H54 (cell line): ENCODE measurements at regions not wholly inside any gene's neighbourhood (a gene's known extent, or its start where the extent isn't known, plus 50 kb on each side); places are given as distances from the start of the nearest gene placed in this dataset.

Source experiments
- DNase-seq: peaks from one replicate; pipeline ENCODE4 v3.0.0; 2011; ENCODE audit warnings: low spot score, mixed read lengths; ENCODE audit not compliant: insufficient read length
- FAIRE-seq: peaks from 3 replicates; lab custom pipeline; 2011; peaks lifted over from hg19 to GRCh38; lab: Jason Lieb, UNC
- POLR2A ChIP-seq: IDR thresholded peaks from 2 replicates; pipeline ENCODE4 v1.6.1; 2011; ENCODE audit warnings: low read depth, mild to moderate bottlenecking, low read length

GRCh38 chr11:92473736-92474135 lies 249.1 kb downstream of the FAT3 start:
- TF ChIP-seq POLR2A = no peak
- FAIRE-seq = no peak
- no peak for DNase-seq

- no peak for DNase-seq
- TF ChIP-seq POLR2A = no peak
- no peak for FAIRE-seq
These were observed 250.7 kb downstream of the FAT3 start for GRCh38 chr11:92475316-92475715.

- FAIRE-seq (no peak), DNase-seq (no peak)
- no peak for TF ChIP-seq POLR2A
These were observed 251.2 kb downstream of the FAT3 start for GRCh38 chr11:92475819-92476218.

DNA sequence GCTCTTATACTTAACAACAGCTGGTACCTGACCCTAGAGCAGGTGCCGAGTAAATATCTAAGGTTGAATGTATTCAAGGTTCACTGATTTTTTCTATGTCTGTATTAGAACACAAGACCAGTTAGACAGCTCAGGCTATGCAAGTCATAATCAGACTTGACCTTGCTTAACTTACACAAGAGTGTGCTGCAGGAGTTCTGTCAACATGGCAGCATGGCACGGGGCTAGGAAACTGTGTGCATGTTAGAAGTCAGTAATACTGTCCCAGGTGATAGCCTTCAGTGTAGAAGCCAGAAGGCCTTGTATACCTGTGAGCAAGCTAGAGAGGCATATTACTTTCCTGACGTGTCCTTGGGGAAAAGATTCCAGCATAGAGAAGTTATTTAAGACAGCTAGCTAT lies 253.1 kb downstream of the FAT3 start:
- FAIRE-seq (no peak), DNase-seq (no peak)
- no peak for TF ChIP-seq POLR2A

- DNase-seq (no peak), FAIRE-seq (no peak)
- no peak for TF ChIP-seq POLR2A
These were observed 255.9 kb downstream of the FAT3 start for GRCh38 chr11:92480499-92480898.

DNA sequence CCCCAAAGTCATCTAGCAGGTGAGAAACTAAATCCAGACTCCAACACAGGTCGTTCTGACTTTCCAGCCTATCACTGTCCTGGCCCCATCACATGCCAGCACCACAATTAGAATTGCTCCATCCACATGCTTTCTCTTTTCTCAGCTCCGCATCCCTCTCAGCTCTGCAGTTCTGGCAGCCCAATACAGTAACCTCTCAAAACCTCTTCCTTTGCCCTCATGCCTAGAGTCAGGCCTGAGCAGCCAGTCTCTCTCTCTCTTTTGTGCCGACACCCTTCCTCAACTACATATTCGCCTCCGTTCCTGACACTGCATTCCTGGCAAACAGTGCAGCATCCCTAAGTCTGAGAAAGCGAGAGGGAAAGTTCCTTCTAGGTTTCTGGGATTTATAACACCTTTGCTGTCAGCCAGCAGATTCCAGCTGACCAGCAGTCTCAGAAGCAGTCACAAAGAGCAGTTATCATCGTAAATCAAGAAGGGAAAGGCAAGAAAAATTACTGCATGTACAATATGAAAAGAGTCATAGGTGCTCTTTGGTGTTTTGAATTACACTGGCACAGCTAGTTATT lies 258.0 kb downstream of the FAT3 start:
- no peak for DNase-seq
- no peak for FAIRE-seq
- no peak for TF ChIP-seq POLR2A

GRCh38 chr11:92484570-92484969 lies 260.0 kb downstream of the FAT3 start:
- FAIRE-seq = no peak
- TF ChIP-seq POLR2A = no peak

DNA sequence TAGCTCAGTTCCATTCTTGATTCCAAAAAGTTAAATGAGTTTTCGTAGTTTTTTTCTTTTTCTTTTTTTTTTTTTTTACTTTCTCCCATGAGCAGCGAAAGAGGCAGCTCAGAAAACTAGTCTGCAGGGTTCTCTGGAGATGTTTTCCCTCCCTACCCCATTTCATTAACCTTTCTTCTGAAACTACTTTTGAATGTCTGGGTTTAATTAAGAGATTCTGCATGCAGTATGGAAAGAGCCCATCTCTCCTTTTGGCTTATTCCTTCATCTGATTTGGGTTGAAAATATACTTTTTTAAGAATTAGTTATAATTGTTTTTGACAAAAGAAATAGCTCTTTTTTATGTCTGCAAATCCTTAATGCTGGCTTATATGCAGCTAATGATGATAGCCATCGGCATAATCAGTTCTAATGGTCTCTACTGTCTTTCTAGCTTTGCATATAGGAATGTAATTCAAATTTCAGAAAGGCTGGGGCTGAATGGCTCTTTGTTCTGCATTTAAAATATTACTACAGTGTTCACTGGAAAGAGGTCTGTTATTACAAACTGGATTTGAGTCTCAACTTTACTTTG lies 265.3 kb downstream of the FAT3 start:
- no peak for TF ChIP-seq POLR2A
- FAIRE-seq = no peak
- no peak for DNase-seq

More at GRCh38 chr11:92484570-92484969, 260.0 kb downstream of the FAT3 start:
- no peak for DNase-seq

- TF ChIP-seq POLR2A = no peak
- DNase-seq (no peak), FAIRE-seq (no peak)
These were observed 267.8 kb downstream of the FAT3 start for GRCh38 chr11:92492372-92492771.

- no peak for TF ChIP-seq POLR2A
- FAIRE-seq (no peak), DNase-seq (no peak)
These were observed 270.6 kb downstream of the FAT3 start for GRCh38 chr11:92495107-92495793.

GRCh38 chr11:92500453-92500852 lies 275.8 kb downstream of the FAT3 start:
- DNase-seq (no peak), FAIRE-seq (no peak)
- no peak for TF ChIP-seq POLR2A

DNA sequence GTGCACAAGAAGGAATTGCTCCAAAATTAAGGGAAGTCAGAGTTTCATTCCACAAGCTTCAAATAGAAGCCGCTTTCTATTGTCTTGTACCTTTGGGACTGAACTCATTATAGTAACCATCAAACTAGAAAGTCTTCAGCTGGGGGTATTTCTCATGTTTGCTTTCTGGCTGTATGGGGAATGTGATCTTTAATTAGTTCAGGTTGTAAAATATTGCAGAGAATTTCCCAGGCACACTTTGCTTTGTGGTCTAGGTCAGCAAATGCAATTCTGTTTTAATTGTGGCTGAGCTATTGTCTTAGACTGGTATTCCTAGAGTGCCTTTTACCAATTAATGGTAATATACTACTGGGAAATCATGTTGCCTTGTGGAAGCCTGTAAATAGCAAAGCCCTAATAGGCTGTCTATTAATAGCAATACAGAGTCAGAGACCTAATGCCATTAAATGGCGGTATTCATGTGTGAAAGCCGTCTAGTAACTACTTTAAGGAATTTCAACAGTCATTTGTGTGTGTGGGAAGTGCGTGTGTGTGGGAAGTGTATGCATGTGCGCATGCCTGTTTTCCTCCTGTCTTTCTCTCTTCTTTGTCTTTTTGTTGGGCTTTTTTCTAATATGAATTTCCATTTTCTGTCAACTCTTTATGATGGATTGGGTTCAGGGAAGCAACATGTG lies 276.6 kb downstream of the FAT3 start:
- DNase-seq (no peak), FAIRE-seq (no peak)
- TF ChIP-seq POLR2A = no peak

DNA sequence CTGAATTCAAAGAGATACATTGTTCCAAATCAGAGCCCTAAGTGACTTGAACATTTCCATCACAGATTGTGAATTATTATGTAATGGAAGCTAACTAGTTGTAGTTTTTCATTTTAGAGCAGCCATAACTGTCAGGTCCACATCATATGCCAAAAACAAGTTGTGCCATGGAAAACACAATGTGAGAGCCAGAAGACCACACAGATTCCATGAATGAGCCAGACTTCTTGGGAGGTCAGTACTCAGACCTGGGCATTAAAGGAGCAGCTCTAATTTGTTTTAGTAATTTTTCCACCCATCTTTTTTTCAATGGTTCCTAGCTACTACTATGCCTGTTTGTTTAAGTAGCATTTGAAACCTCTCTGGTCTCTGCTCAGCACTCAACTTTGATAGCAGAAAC lies 279.4 kb downstream of the FAT3 start:
- DNase-seq = no peak
- no peak for TF ChIP-seq POLR2A
- no peak for FAIRE-seq

GRCh38 chr11:92504534-92504933 lies 279.9 kb downstream of the FAT3 start:
- DNase-seq (no peak), FAIRE-seq (no peak)
- TF ChIP-seq POLR2A = no peak

- no peak for TF ChIP-seq POLR2A
- FAIRE-seq (no peak), DNase-seq (no peak)
These were observed 281.1 kb downstream of the FAT3 start for GRCh38 chr11:92505689-92506088.
